Activated CD4-positive, alpha-beta T cell treated with anti-CD3 and anti-CD28 coated beads, Interleukin-2, amount 50 U/mL, for 16 hours (primary cell): ENCODE measurements at regions not wholly inside any gene's neighbourhood (a gene's known extent, or its start where the extent isn't known, plus 50 kb on each side); places are given as distances from the start of the nearest gene placed in this dataset.

Source experiments
- DNase-seq: peaks from one replicate; pipeline ENCODE4 v3.0.0-alpha.2; 2020

DNA sequence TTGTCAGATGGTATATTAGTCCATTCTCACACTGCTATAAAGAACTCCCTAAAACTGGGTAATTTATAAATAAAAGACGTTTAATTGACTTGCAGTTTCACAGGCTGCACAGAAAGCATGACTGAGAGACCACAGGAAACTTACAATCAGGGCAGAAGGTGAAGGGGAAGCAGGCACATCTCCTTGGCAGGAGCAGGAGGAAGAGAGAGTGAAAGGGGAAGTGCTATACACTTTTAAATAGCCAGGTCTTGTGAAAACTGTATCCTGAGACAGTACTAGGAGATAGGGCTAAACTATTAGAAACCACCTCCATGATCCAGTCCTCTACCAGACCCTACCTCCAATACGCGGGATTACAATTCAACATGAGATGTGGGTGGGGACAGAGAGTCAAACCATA is 193.9 kb upstream of the KCNG1 start:
- no peak for DNase-seq

DNA sequence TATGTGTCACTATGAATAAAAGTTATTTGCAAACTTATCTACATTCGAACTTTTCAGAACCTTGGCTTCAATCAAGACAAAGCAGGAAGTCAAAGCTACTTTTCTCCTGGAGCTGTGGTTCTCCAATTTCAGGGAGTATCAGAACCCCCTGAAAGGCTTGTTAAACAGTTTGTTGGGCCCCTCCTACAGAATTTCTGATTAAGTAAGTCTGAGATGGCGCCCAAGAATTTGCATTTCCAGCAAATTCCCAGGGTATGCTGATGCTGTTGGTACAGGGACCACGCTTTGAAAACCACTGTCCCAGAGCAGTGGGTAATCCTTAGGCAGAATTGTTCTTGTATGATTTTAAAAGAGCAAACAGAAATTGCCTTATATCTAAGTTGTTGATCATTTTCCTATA is 189.9 kb upstream of the KCNG1 start:
- DNase-seq: no peak

DNA sequence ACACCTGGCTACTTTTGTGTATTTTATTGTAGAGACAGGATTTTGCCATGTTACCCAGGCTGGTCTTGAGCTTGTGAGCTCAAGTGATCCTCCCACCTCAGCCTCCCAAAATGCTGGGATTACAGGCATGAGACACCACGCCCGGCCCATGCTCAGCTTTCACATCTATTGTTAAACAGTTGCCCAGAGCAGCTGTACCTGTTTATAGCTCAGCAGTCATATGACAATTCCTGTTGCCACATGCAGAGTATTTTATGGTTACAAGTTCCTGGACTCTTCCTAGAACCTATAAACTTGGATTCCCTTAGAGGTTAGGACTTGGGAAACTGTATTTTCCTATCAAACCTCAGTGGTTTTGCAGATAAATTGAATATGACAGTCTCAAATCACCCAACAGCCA is 188.3 kb upstream of the KCNG1 start:
- DNase-seq: no peak

DNA sequence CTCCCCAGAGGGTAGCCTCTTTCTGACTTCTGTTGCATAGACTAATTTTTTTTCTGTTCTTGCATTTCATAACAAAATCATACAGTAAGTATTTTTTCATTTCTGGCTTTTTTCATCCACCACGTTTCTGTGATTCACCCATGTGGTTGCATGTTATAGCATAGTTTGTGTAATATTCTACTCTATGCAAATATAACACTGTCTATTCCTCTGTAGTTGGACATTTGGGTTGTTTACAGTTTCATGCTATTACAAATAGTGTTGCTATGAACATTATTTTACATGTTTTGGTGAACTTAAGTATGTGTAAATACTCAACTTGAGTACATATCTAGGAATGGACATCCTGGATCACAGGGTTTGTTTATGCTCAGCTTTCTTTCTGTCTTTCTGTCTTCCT is 187.2 kb upstream of the KCNG1 start:
- no peak for DNase-seq

GRCh38 chr20:51208162-51208561 is 185.3 kb upstream of the KCNG1 start:
- no peak for DNase-seq

DNA sequence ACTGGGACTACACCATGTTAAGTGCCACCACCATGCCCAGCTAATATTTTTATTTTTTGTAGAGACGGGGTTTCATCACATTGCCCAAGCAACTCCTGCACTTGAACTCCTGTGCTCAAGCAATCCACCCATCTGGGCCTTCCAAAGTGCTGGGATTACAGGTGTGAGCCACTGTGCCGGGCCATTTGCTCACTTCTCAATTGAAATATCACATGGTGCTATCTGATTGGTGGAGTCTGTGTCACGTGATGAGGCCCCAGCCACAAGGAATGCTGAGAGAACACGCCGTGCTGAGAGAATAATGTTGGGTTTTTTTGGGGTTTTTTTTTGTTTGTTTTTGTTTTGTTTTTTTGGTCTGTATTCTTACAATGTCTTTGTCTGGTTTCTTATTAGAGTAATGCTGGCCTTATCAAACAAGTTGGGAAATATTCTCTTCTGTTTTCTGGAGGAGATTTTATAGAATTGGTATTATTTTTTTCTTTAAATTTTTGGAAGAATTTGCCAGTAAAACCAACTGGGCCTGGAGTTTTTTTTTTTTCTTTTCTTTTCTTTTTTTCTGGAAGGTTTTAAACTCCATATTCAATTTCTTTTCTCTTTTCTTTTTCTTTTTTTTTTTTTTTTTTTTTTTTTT is 183.2 kb upstream of the KCNG1 start:
- no peak for DNase-seq

DNA sequence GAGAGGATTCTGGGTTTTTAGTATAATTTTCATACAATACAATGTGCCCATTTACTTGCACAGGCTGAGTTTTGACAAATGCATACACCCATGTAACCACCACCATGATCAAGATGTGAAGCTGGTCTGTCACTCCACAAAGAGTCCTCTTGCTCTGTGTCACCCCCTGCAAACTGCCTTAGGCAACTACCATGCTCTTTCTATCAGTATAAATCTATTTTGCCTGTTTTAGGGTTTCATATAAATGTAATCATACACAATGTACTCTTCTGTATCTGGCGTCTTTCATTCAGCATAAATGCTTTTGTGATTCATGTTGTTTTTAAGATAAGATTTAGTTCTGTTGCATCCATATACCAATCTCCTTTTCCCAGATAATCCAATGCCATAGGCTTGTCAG is 181.9 kb upstream of the KCNG1 start:
- DNase-seq: no peak

DNA sequence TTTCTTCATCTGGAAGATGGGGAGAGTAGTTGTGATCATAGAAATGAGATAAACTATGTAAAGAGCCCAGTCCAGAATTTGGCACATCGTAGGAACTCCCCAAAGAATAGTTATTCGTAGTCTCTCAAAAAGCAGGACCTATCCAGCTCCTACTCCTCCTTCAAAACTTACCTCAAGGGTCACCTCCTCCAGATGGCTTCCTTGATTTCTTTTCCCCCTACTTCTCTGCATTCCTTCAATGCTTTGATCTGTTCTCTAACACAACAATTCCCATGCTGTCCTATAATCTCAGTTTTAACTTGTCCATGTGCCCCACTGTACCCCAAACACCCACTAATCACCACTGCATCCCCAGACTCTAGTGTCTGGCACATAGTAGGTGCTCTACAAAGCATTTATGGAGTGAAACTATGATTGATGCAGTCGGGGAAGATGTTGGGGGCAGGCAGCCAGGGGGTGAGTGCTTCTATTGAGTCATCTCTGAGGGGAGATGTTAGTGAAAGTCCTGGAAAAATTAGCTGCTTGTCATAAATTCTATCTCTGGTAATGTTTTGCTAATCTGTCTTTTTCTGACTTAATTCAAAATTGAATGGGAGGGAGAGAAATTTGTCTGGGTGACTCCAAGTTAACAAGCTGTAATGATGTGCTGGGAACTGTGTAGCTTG is 181.3 kb upstream of the KCNG1 start:
- no peak for DNase-seq

GRCh38 chr20:51202304-51202703 is 179.4 kb upstream of the KCNG1 start:
- no peak for DNase-seq

- DNase-seq: no peak
Measured at GRCh38 chr20:51199920-51200319, 177.0 kb upstream of the KCNG1 start.

DNA sequence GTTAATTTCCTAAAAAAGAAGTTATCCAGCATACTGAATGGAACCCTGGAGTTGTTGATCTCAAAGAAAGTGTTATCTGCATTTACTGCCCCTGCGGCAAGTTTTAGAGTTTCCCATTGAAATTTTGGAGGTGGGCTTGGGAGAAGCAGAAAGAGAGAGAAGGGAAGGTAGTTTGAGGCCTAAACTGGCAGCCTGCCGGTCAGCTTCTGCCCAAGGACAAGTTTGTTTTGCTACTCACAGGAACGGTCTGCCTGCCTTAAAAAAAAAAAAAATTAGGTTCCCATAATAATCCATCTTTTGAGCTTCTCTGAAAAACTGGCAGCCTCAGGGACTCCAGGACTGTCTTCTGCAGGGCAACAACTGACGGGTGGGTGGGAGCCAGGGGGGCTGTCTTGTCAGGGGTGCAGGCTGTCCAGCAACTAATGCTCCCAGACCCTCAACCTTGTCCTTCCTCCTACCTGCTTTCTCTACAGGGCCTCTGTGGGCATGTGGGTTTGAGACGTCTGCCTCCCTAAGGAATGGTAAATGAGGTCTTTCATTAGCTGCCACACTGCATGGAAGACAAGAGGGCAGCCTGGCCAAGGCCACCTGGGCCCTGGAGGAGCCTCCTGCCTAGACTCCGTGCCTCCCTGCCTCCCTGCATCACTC is 176.1 kb upstream of the KCNG1 start:
- no peak for DNase-seq

- no peak for DNase-seq
Measured at GRCh38 chr20:51198238-51198637, 175.3 kb upstream of the KCNG1 start.

GRCh38 chr20:51196991-51197651 is 174.2 kb upstream of the KCNG1 start:
- no peak for DNase-seq

- DNase-seq: no peak
Measured at GRCh38 chr20:51195990-51196389, 173.1 kb upstream of the KCNG1 start.

- DNase-seq: no peak
Measured at GRCh38 chr20:51195419-51195901, 172.6 kb upstream of the KCNG1 start.

GRCh38 chr20:51193066-51193772 is 170.3 kb upstream of the KCNG1 start:
- DNase-seq: no peak

DNA sequence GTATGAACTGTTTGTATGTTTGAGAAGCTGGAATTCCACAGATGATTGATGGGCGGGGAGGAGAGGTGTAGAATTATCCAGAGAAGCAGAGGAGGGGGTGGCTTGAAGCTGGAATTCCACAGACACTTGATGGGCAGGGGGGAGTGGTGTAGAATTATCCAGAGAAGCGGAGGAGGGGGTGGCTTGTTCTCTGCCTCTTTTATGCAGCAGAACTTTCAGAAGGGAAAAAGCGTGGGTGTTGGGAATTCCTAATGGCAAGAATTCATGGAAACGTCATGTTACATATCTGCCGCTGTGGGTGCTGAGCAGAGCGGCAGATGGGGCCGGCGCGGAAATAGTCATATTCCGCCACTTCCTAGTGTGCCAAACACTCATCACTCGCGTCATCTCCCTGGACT is 167.9 kb upstream of the KCNG1 start:
- DNase-seq: no peak

GRCh38 chr20:51189814-51190782 is 167.2 kb upstream of the KCNG1 start:
- no peak for DNase-seq

DNA sequence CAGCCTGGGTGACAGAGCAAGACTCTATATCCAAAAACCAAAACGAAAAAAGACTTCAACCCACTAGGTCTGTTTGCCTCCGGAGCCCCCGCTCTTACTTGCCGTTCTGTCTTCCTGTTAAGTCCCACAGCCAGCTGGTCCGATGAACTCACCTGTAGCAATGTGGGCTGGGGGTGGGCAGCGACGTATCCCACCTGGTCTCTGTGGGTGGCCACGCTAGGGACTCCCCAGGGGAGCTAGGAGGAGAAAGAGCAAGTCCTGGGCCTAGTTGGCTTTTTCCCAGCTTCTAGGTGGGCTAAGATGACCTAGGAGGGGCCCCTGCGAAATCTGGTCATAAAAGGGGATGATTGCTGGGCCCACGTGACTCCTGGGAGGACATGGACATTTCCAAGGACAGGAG is 166.0 kb upstream of the KCNG1 start:
- DNase-seq: no peak

- no peak for DNase-seq
Measured at GRCh38 chr20:51187261-51187660, 164.4 kb upstream of the KCNG1 start.

DNA sequence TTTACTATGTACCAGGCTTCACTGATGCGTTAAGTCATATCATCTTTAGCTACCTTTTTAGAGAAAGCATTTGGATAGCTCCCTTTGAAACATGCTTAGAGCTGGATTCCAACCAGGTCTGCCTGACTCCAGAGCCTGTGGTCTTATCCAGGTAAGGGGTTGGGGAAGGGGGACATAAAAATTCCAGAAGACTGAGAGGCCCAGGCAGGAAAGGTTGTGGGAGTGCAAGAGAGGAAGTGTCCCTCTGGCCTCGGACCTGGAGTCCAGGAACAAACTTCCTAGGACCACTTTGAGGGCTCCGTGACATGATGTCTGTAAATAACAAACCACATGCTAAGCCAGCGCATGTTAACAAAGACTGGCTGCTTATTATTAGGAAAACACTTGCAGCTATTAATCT is 163.0 kb upstream of the KCNG1 start:
- no peak for DNase-seq

GRCh38 chr20:51185277-51185676 is 162.4 kb upstream of the KCNG1 start:
- DNase-seq: no peak
